Erythroblast (primary cell): ENCODE measurements at regions not wholly inside any gene's neighbourhood (a gene's known extent, or its start where the extent isn't known, plus 50 kb on each side); places are given as distances from the start of the nearest gene placed in this dataset.

Experiments
- GATA1 ChIP-seq: IDR thresholded peaks from 2 replicates; pipeline ENCODE4 v1.6.1; 2011; ENCODE audit warnings: low read depth, mild to moderate bottlenecking, control low read depth, low read length, moderate library complexity
- POLR2A ChIP-seq: IDR thresholded peaks from 2 replicates; pipeline ENCODE4 v1.6.1; 2011; ENCODE audit warnings: mild to moderate bottlenecking, low read length

DNA sequence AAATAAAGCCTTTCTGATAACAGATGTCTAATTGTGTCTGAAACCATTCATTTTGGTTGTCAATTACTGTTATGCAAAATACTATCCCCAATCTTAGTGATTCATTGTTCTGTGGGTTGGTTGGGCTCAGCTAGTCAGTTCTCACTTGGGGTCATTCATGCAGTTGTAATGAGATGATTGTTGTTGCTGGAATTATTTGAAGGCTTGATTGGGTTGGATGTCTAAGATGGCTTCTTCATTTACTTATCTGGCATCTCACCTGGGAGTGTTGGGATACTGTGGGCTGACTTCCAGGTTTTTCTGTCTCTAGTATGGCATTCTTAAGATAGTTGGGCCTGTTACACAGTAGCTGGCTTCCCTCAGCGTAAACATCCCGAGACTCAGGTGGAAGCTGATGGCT lies 217.8 kb upstream of the B3GALT2 start:
- TF ChIP-seq POLR2A (no peak), GATA1 (no peak)
